NCI-H82 treated with DMSO at 0.1 percent for 48 hours (cell line): ENCODE measurements at regions not wholly inside any gene's neighbourhood (a gene's known extent, or its start where the extent isn't known, plus 50 kb on each side); places are given as distances from the start of the nearest gene placed in this dataset.

Experiments used
- DNase-seq: peaks from one replicate; lab custom pipeline; 2025; ENCODE audit not compliant: unreplicated experiment; lab: John Stamatoyannopoulos, UW

DNA sequence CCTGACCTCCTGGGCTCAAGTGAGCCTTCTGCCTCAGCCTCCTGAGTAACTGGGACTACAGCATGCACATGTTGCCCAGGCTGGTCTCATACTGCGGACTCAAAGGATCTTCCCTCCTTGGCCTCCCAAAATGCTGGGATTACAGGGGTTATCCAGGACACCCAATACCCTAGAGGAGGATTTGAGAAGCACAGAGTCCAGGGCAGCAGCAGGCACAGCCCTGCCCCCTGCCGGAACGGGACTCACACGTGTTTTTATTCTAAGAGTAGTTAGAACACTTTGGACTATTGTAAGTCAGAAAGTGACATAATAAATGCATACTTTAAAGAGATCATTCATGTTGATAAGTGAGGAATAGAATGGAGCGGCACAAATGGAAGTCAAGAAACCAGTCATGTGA, 80.2 kb downstream of the C6orf118 start:
- DNase-seq: no peak

DNA sequence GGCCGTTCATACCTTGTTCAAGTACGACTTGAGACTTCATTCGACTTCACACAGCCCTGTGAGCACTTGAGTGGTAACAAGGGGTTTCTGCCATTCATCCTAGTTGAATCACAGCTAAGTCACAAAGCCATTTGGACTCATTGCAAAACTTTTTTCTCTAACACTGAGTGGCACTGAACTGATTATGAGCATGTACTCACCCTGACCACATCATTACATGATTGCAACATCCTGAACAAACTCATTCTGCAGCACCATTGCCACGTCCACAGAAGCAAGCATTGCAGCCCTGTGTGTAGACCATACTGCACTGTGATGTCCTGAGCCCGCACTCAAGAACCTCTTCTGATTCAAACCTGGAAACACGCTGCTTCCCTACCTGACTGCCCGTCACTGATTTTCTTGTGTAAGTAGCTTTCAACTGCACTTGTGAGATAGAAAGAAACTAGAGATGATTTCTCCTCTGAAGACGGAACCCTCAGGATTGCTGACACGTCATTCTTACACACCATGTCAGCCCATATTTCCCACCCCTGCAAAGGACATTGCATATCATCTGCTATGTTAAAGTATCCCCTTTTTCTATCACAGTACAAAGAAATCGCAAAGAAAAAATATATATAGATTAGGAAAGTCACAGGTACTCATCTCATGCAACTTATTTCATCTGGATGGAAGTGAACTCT, 81.6 kb downstream of the C6orf118 start:
- no peak for DNase-seq

DNA sequence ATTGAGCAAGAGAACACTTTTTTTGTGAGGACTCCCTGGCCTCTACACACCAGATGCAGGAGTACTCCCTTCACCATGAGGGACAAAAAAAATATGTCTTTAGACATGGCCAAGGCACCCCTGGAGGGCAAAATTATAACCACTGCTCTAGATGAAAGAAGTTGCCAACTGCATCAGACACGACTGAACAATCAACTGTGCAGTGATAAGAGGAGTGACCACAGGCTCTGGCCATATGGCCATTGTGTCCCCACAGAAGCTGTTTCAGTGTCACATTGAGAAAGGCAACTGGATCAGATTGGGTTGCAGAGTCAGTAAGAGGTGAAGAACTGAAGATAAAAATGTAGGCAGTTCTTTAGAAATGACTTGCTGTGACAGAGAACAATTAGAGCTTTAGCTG, 85.7 kb downstream of the C6orf118 start:
- DNase-seq: no peak

DNA sequence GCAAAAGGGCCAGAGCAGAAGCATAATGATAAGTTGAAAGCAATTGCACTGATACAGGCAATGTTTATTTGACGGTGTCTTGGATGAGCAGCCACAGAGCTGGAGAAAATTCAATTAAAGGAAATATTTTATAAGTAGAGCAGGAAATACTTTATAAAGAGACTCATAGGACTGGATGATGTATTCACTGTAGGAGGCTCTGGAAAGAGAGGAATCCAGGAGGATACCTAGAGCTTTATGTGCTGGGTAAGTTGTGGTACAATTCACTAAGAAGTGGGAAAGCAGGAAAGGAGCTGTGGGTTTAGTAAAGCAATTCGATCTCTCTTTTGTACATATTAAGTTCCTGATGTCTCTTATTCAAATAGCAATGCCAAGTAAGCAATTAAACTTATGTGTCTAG, 86.3 kb downstream of the C6orf118 start:
- no peak for DNase-seq

DNA sequence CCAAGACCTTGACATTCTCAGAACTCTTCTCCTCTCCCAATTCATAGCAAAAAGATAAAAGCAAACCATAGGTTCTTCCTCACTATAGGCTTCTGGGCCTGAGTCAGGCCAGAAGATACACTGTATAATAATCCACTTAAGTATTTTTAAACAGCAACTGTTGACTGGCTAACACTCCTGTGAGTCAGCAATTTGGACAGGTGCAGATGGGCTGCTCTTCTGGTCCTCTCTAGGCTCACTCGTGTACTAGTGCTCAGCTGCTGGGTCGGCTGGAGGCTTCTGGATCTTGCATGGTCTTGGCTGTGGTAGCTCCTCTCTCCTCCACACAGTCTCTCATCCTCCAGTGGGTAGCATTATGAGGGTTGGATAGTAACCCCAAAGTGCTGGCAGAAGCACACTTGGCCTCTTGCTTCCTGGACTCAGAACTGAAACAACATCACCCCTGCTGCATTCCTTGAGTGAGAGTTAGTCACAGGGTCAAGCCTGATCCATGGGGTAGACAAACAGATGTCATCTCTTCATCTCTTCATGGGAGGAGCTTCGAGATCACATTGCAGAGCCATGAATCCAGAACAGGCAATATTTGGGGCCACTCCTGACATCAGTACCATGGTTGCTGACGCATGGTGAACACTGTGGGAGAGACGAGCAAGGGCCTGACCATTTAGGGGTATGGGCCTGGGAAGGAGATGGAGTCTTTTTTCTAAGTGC, 86.9 kb downstream of the C6orf118 start:
- no peak for DNase-seq

DNA sequence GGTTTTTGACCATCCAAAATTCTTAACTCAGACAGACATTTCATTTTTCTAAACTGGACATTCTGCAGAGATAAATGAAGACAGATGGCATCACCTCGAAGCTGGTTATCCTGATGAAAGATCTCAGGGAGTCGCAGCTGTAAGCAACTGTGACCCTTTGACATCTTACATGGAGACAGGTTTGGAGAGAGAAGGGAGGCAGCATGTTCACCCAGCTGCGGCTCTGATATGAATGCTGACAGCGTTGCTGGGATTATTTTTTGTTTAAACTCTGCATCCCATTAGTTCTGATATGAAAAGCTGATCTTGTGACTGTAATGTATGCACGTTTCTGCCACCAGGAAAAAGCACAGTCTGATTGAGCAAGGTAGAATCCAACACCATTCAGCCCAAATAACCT, 89.4 kb downstream of the C6orf118 start:
- DNase-seq: no peak

DNA sequence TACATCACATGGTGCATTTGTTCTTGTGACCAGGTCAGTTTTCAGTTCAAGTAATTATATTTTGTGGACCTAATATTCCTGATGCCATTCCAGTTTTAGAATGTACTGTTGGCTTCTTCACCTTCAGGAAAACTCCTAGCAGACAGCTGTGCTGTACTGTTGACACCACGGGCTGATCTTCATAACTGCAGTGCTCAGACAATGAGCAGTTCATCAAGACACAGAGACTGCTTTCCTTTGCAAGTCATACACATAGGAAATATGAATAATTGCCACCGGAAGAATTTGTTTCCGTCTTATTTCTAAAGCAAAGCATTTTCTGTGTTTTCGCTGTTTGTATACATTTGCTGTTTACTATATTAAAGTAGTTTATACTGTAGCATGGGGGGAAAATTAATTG, 89.8 kb downstream of the C6orf118 start:
- DNase-seq: no peak

DNA sequence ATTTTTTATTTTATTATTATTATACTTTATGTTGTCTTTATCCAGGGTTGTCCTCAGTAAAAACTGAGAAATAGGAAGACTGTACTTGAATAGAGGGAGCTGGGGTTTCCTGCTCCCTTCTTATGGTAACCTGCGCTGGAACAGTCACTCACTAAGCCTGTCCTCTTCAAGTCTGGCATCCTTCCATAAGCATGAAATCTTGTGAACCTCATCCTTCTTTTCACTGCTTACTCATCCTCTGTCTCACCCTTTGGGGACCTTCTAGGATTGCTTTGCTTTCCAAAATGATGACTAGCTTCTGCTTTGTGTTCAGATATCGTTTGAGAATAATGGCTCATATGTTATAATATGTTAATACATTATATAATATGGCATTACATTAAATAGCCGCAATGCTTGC, 90.6 kb downstream of the C6orf118 start:
- DNase-seq: no peak

DNA sequence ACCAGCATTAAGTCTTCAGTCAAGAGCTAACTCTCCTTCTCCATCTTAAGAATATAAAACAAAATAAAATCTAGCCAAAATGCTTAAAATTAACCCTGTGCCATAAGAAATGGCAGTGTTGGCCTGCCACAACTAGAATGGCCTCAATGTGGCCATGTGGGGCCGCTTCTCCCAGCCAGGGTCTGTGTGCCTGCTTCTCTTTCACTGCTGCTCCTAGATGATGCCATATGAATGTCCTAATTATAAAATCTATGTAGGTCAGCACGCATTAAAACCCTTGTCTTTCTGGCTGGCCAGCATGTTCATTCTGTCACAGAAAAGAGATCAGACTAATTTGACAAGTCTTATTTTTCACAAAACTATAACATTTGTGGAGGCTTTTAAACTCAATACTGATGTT, 102.6 kb downstream of the C6orf118 start:
- no peak for DNase-seq

DNA sequence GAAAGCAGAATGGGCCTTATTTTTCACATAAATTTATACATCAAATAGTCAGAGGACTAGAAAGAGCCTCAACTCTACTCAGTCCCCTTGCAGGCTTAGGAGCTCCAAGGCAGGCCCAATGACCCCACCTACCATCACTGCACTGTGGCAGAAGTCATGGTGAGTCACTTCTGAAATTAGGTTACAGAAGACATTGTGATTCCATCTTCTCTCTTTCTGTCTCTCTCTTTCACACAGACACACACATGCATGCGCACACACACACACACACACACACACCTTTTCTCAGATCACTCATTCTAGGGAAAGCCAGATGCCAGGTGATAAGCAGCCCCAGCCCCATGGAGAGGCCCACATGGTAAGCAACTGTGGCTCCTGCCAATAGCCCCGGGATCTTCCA, 103.8 kb downstream of the C6orf118 start:
- DNase-seq: no peak

DNA sequence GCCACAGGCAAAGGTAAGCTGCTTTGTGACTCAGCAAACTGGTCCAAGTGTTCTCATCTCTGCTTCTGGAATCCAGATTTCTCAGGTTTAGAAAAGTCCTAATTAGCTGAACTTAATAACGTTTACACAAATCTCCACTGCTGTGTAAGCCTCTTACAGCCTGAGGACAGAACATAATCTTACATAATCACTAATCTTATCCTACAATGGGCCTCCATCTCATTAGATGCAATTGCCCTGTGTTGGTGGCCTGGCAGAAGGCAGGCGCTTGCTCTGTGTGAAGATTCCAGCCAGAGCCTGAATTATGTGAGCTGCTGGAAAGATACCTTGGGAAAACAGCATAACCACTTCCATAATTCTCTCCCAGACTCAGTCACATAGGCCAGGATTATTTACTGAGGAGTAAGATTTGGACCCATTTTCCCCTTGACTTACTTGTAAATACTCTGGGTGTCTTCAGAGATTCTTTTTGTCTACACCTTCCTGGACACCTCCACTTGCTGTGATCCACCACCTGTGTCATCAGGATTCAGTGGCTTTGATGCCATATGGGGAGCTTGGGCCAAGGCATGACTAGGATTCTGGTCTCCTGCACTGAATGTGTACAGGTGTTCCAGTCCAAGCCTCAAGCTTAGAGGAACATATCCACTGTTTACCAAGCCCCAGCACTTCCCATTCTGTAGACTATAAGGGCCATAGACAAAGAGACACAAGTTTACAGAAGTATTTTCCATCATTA, 104.4 kb downstream of the C6orf118 start:
- peak; percentile 99 for DNase-seq

DNA sequence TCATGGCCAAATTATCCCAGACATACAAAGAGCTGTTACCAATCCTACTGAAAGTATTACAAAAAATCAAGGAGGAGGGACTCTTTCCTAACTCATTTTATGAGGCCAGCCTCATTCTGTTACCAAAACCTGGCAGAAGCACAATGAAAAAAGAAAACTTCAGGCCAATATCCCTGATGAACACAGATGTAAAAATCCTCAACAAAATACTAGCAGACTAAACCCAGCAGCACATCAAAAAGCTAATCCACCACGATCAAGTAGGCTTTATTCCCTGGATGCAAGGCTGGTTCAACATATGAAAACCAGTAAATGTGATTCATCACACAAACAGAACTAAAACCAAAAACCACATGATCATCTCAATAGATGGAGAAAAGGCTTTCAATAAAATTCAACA, 109.2 kb downstream of the C6orf118 start:
- no peak for DNase-seq

DNA sequence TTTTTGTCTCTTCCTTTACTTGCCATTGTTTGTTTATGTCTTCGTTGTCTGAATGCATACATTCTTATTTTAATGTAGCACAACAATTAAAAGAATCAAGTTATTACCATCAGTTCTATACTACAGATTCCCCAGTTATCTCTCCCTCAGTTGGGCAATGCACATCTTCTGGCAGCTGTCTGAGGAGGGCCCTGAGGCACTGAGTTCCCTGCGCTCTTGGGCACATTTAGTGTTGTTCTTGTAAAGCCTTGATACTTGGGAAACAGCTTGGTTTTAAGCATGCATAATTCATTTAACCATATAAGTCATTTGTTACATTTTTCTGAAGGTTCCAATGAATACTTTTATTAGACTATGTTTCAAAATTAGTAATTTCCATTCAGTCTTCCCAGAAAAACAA, 117.9 kb downstream of the C6orf118 start:
- no peak for DNase-seq

DNA sequence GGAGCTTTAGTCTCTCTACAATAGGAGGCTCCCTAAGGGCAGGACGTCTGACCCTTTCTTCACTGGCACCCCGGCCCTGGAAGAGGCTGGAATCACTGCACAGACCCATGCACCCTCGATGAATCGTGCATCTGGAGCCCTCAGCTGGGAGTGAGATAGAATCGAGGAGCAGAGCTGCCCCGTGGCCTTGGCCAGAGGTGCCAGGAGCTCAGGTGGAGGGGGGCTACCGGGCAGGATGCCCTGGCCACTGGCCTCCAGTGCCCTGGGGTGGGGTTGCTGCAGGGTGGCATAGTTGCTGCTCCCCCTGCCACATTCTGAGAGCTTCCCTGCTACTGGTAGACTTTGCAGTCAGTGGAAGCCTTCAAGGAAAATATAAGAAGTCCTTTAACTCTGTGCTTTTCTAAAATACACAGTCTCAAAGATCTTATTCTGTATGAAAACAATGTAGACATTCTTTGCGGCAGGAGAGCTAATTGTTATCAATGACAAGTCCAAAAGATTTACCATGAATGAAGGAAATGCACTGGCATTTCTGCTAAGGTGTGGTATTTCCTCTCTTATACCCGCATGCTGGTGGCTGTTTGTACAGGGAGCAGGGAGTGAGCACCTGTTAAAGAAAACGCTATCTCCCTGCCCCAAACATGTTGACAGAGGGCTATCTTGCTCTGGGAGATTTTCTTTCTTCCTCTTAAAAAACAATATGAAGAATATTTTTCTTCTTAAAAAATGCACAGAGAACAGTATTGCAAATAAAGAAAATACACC, 122.8 kb downstream of the C6orf118 start:
- DNase-seq: no peak

DNA sequence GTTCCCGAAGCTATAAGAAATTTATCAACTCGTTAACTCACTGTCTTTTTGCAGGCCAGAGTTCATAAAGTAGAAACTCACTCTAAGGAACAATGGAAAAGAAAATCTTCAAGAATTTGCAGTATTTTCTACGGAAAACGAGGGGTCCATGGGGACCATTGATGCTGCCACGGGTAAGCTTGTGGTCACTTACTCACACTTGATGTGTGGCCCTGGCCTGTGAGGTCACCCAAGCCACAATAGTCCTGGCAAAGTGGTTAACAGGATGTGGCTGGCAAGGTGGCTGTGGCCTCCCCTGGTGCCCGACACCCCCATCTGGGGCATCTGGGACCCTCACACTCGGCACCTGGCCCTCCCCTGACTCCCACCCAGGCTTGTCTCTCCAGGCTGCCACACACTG, 123.4 kb downstream of the C6orf118 start:
- DNase-seq: no peak

DNA sequence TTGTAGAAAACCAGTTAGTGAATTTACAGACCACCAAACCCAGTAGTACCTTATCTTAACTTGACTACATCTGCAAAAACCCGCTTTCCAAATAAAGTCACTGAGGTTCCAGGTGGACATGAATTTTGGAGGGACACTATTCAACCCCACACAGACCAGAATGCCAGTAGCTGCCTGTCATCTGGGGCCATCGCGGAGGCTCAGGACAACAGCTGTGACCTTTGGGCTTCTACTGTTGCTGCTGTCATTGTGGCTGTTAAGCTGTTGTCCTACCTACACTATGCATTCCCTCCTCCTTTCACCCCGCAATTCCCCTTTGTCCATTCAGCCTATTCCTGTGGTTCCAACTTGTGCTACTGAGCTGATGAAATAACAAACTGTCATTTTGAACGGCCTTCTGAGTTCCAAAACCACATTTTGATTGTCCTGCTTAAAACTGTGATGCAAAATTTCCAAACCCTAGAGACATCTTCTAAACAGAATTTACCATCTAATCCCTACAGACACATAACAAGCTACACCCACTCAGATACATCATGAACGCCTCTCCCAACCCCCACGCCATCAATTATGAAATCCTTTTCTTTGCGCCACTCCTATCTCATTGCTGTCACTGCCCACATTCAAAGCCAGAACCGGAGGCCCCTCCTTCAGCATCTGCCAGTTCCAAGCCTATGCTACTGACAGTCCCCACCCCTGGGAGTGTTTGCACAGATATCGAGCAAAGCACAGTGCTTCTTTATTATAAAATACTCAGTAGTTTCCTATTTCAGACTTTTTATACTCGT, 125.0 kb downstream of the C6orf118 start:
- no peak for DNase-seq

DNA sequence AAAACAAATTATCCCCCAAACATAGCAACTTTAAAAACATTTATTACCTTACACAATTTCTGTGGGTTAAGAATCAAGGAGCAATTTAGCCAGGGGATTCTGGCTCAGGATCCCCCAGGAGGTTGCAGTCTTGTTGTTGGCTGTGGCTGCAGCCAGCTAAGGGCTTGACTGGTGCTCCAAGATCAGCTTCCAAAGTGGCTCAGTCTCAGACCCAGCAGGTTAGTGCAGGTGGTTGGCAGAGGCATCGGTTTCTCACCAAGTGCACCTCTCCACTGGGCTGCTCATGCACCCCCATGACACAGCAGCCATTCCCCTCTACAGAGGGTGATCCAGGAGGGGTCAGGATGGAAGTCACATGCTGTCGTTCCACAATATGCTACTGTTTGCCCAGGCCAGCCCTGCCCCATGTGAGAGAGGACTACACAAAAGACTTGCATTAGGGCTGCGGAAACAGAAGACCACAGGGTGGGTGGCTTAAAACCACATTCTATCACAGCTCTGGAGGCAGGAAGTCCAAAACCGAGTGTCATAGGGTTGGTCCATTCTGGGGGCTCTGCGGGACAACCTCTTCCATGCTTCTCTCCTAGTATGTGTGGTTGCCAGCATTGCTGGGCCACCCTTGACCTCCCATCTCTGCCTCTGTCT, 125.8 kb downstream of the C6orf118 start:
- no peak for DNase-seq

DNA sequence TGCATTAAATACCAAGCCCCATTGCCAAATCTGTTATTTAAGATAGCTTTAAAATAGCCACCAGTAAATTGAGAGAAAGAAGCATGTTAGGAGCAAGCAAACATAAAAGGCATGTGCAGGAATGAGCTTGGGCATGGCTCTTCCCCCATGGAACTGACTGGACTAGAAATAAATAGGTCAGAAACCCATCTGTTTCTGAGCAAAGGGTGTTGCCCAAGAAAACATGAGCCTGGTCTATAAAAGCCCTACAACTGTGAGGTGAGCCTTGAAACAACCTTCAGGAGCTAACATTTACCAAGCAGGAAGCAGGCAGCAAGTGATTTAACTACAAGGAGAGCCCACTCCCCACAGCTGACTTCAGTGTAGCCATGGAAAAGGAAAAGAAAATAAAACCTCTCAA, 126.3 kb downstream of the C6orf118 start:
- no peak for DNase-seq

DNA sequence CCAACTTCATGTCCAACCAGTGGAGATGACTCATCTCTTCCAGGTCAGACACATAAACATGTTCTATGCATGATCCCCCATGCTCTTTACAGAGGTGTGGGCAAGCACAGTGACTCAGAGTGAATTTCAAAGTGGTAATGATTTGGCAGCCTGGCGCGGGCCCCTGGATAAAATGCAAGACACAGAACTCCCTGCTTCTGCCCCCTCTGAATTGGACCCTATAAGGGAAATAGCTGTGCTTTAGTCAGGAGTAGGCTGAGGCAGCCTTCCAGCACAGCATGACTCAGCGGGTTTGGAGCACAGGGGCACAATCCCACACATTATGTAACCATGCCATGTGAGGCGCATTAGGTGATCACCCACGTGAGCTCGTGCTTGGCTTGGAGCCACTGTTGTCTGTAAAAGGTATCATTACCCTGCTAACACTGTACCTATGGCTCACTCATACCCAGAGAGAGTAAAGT, 127.4 kb downstream of the C6orf118 start:
- no peak for DNase-seq

DNA sequence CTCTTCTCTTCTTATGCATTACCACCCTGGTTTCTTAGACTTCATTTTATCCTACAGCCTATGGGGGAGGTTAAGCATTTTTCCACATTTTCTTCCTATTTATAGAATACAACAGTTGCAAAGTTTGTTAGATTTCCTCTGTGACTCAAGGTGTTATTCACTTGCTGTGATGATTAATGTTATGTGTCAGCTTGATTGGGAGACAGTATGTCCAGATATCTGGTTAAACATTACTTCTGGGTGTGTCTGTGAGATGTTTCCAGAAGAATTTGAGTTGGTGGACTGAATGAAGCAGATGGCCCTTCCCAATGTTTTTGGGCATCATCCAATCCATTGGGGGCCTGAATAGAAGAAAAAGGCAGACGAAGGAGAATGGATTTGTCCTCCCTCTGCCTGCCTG, 131.3 kb downstream of the C6orf118 start:
- no peak for DNase-seq
